Mesenchymal stem cell (in vitro differentiated cells and primary cell): ENCODE measurements at regions not wholly inside any gene's neighbourhood (a gene's known extent, or its start where the extent isn't known, plus 50 kb on each side); places are given as distances from the start of the nearest gene placed in this dataset.

Experiments
- DNase-seq: peaks from one replicate; pipeline ENCODE4 v3.0.0-alpha.2; 2013
- H2AFZ ChIP-seq: one replicate; pipeline ENCODE4 v1.6.1; 2013; ENCODE audit warnings: low read depth, mild to moderate bottlenecking, control low read depth, inconsistent platforms, low read length, moderate library complexity
- H2AK5ac ChIP-seq: 2 replicates; pipeline ENCODE4 v1.6.1; 2013; ENCODE audit warnings: low read length, moderate library complexity, mild to moderate bottlenecking, inconsistent platforms; ENCODE audit not compliant: severe bottlenecking
- H2BK120ac ChIP-seq: one replicate; pipeline ENCODE4 v1.6.1; 2013; ENCODE audit warnings: low read depth, mild to moderate bottlenecking, inconsistent platforms, low read length, moderate library complexity
- H2BK12ac ChIP-seq, 2 experiments: one replicate each; pipeline ENCODE4 v1.6.1; 2013; ENCODE audit warnings: inconsistent platforms in 2 of 2, low read length in 2 of 2, mild to moderate bottlenecking in 2 of 2, moderate library complexity in 2 of 2, control low read depth in 1 of 2
- H2BK15ac ChIP-seq: one replicate; pipeline ENCODE4 v1.6.1; 2013; ENCODE audit warnings: mild to moderate bottlenecking, low read depth, inconsistent platforms; ENCODE audit not compliant: poor library complexity, severe bottlenecking
- H2BK5ac ChIP-seq: 2 replicates; pipeline ENCODE4 v1.6.1; 2013; ENCODE audit warnings: low read depth, mild to moderate bottlenecking, low read length, control low read depth, inconsistent platforms; ENCODE audit not compliant: poor library complexity, severe bottlenecking
- H3K14ac ChIP-seq, 2 experiments: one replicate each; pipeline ENCODE4 v1.6.1; 2013; ENCODE audit warnings: inconsistent platforms in 2 of 2, low read length in 2 of 2, control low read depth in 1 of 2, mild to moderate bottlenecking in 1 of 2, moderate library complexity in 1 of 2
- H3K18ac ChIP-seq, 2 experiments: one replicate each; pipeline ENCODE4 v1.6.1; 2013; ENCODE audit warnings: inconsistent platforms in 2 of 2, low read length in 2 of 2, control low read depth in 1 of 2, low read depth in 1 of 2, mild to moderate bottlenecking in 1 of 2
- H3K23ac ChIP-seq, 2 experiments: one replicate each; pipeline ENCODE4 v1.6.1; 2013; ENCODE audit warnings: inconsistent platforms in 2 of 2, low read length in 2 of 2, mild to moderate bottlenecking in 2 of 2, moderate library complexity in 2 of 2, control low read depth in 1 of 2
- H3K27ac ChIP-seq: 2 replicates; pipeline ENCODE4 v1.5.1; 2013; ENCODE audit warnings: mild to moderate bottlenecking, moderate library complexity, low read length, control low read depth, inconsistent platforms; ENCODE audit not compliant: poor library complexity, severe bottlenecking
- H3K27me3 ChIP-seq, 2 experiments: 2 replicates each; pipeline versions ENCODE4 v1.6.1 to v1.7.0; 2013; ENCODE audit warnings: low read length in 2 of 2, mild to moderate bottlenecking in 2 of 2, moderate library complexity in 2 of 2, control low read depth in 1 of 2, inconsistent platforms in 1 of 2; ENCODE audit not compliant: control insufficient read depth in 1 of 2, insufficient read depth in 1 of 2
- H3K36me3 ChIP-seq, 2 experiments: 2 replicates each; pipeline versions ENCODE4 v1.6.1 to v1.7.0; 2013; ENCODE audit warnings: low read length in 2 of 2, control low read depth in 1 of 2, inconsistent platforms in 1 of 2, low read depth in 1 of 2, mild to moderate bottlenecking in 1 of 2; ENCODE audit not compliant: insufficient read depth in 2 of 2, control insufficient read depth in 1 of 2
- H3K4ac ChIP-seq, 2 experiments: one replicate each; pipeline ENCODE4 v1.6.1; 2013; ENCODE audit warnings: inconsistent platforms in 2 of 2, low read length in 2 of 2, mild to moderate bottlenecking in 2 of 2, moderate library complexity in 2 of 2, control low read depth in 1 of 2, low read depth in 1 of 2
- H3K4me1 ChIP-seq: 2 replicates; pipeline ENCODE4 v1.6.1; 2013; ENCODE audit warnings: low read depth, low read length, control low read depth; ENCODE audit not compliant: control insufficient read depth, insufficient read depth
- H3K4me2 ChIP-seq: 2 replicates; pipeline ENCODE4 v1.6.1; 2013; ENCODE audit warnings: low read length, mild to moderate bottlenecking, inconsistent platforms; ENCODE audit not compliant: poor library complexity, severe bottlenecking
- H3K4me3 ChIP-seq, 2 experiments: 2 replicates each; pipeline versions ENCODE4 v1.5.1 to v1.7.0; 2013; ENCODE audit warnings: low read length in 2 of 2, mild to moderate bottlenecking in 2 of 2, control low read depth in 1 of 2, low read depth in 1 of 2; ENCODE audit not compliant: insufficient read depth in 1 of 2
- H3K79me1 ChIP-seq: replicated peaks from 2 replicates; pipeline ENCODE4 v1.6.1; 2013; ENCODE audit warnings: mild to moderate bottlenecking, control low read depth, low read length, inconsistent platforms; ENCODE audit not compliant: poor library complexity, severe bottlenecking
- H3K9ac ChIP-seq: 2 replicates; pipeline ENCODE4 v1.7.0; 2013; ENCODE audit warnings: mild to moderate bottlenecking, low read length, moderate library complexity
- H3K9me3 ChIP-seq: 2 replicates; pipeline ENCODE4 v1.7.0; 2013; ENCODE audit warnings: mild to moderate bottlenecking, low read length; ENCODE audit not compliant: control insufficient read depth
- H4K8ac ChIP-seq: one replicate; pipeline ENCODE4 v1.6.1; 2013; ENCODE audit warnings: inconsistent platforms, mild to moderate bottlenecking, low read length, moderate library complexity
- H4K91ac ChIP-seq: one replicate; pipeline ENCODE4 v1.6.1; 2013; ENCODE audit warnings: mild to moderate bottlenecking, low read length, inconsistent platforms
- WGBS: methylation state at CpG from one replicate; pipeline ENCODE4 v1.1.7; 2013; ENCODE audit warnings: mixed read lengths; 5-methylcytosine and 5-hydroxymethylcytosine counted together

- Histone ChIP-seq H3K4me3 (no peak overlapping the region), H2BK5ac (peak overlapping the region; percentile 31)
Measured at GRCh38 chr13:44280456-44280855, 93.2 kb upstream of the SERP2 start.

GRCh38 chr13:44281252-44282000 is 92.2 kb upstream of the SERP2 start:
- Histone ChIP-seq H4K8ac (no peak overlapping the region), H3K23ac (no peak overlapping the region), H2BK12ac (peak overlapping the region in 1 of 2 experiments; percentile 74), H3K14ac (no peak overlapping the region), H2AK5ac (peak overlapping the region; percentile 42), H2BK5ac (peak overlapping the region; percentile 31), H3K36me3 (no peaks in the 10 kb centered on the region), H3K9ac (no peak overlapping the region), H3K18ac (peak overlapping the region in 1 of 2 experiments; percentile 44), H2AFZ (no peak overlapping the region), H3K4me3 (no peak overlapping the region), H3K79me1 (no peaks in the 10 kb centered on the region), H3K27ac (peak overlapping the region; percentile 70), H3K4me2 (no peak overlapping the region), H3K4me1 (peaks cover 16% of the 10 kb centered on the region), H3K4ac (no peak overlapping the region), H3K9me3 (no peaks in the 10 kb centered on the region), H4K91ac (no peak overlapping the region), H2BK15ac (no peak overlapping the region), H3K27me3 (peaks cover 0 to 9% of the 10 kb centered on the region in 2 experiments), H2BK120ac (no peak overlapping the region)
- WGBS = 90% methylated on average over 8 of the region's 9 CpGs
- DNase-seq = no peak

More at GRCh38 chr13:44280456-44280855, 93.2 kb upstream of the SERP2 start:
- Histone ChIP-seq H4K91ac (no peak overlapping the region), H3K4me2 (no peak overlapping the region), H3K27me3 (peaks cover 0 to 9% of the 10 kb centered on the region in 2 experiments), H3K23ac (no peak overlapping the region), H3K4me1 (peaks cover 16% of the 10 kb centered on the region), H4K8ac (peak overlapping the region; percentile 67), H2AFZ (no peak overlapping the region), H3K9ac (no peak overlapping the region), H3K9me3 (no peaks in the 10 kb centered on the region), H3K4ac (no peak overlapping the region), H2BK12ac (peak overlapping the region in 1 of 2 experiments; percentile 7), H2BK120ac (no peak overlapping the region), H3K27ac (peak overlapping the region; percentile 70), H3K18ac (no peak overlapping the region), H3K36me3 (no peaks in the 10 kb centered on the region), H3K79me1 (no peaks in the 10 kb centered on the region), H2AK5ac (peak overlapping the region; percentile 42), H2BK15ac (no peak overlapping the region), H3K14ac (no peak overlapping the region)
- WGBS = 88% methylated on average over 5 of the region's 5 CpGs
- DNase-seq = no peak

- Histone ChIP-seq H3K9me3 (no peaks in the 10 kb centered on the region), H3K36me3 (no peaks in the 10 kb centered on the region), H3K18ac (no peak overlapping the region), H4K8ac (no peak overlapping the region), H2AK5ac (no peak overlapping the region), H3K4me1 (peaks cover 16% of the 10 kb centered on the region), H3K23ac (no peak overlapping the region), H3K4ac (no peak overlapping the region), H2BK15ac (no peak overlapping the region), H3K27me3 (peaks cover 3 to 20% of the 10 kb centered on the region in 2 experiments), H3K27ac (no peak overlapping the region), H2BK12ac (no peak overlapping the region), H3K4me2 (no peak overlapping the region), H2BK120ac (no peak overlapping the region), H2BK5ac (no peak overlapping the region), H2AFZ (no peak overlapping the region), H3K4me3 (no peak overlapping the region), H4K91ac (no peak overlapping the region), H3K9ac (no peak overlapping the region), H3K79me1 (no peaks in the 10 kb centered on the region), H3K14ac (no peak overlapping the region)
- WGBS = 83% methylated on average over 1 of the region's 2 CpGs
- no peak for DNase-seq
Measured at GRCh38 chr13:44283600-44283999, 90.0 kb upstream of the SERP2 start.

GRCh38 chr13:44287958-44288357 is 85.7 kb upstream of the SERP2 start:
- 93% methylated on average over 5 of the region's 5 CpGs for WGBS
- Histone ChIP-seq H3K27me3 (peaks cover 10 to 21% of the 10 kb centered on the region in 2 experiments), H3K4me3 (no peak overlapping the region)

More at GRCh38 chr13:44287958-44288357, 85.7 kb upstream of the SERP2 start:
- no peak overlapping the region for H4K8ac ChIP-seq
- no peak overlapping the region for H4K91ac ChIP-seq
- no peak for DNase-seq
- H2BK12ac ChIP-seq = no peak overlapping the region
- no peak overlapping the region for H2BK5ac ChIP-seq
- no peak overlapping the region for H3K9ac ChIP-seq
- no peak overlapping the region for H3K23ac ChIP-seq
- no peak overlapping the region for H3K14ac ChIP-seq
- H2AK5ac ChIP-seq = no peak overlapping the region
- H3K18ac ChIP-seq = no peak overlapping the region
- H3K79me1 ChIP-seq = no peaks in the 10 kb centered on the region
- H3K27ac ChIP-seq = no peak overlapping the region
- no peak overlapping the region for H3K4ac ChIP-seq
- H2AFZ ChIP-seq = no peak overlapping the region
- no peaks in the 10 kb centered on the region for H3K4me1 ChIP-seq
- no peak overlapping the region for H2BK120ac ChIP-seq
- H3K4me2 ChIP-seq = no peak overlapping the region
- H3K36me3 ChIP-seq = no peaks in the 10 kb centered on the region
- H3K9me3 ChIP-seq = peaks cover 11% of the 10 kb centered on the region
- H2BK15ac ChIP-seq = no peak overlapping the region
